HepG2 (cell line): ENCODE measurements at regions not wholly inside any gene's neighbourhood (a gene's known extent, or its start where the extent isn't known, plus 50 kb on each side); places are given as distances from the start of the nearest gene placed in this dataset.

Source experiments
- ATAC-seq: fragments of 200-7000 bp; cut with Tn5 transposase; 3 replicates; pipeline ENCODE4 v1.9.1; 2020; ENCODE audit warnings: mild to moderate bottlenecking, moderate library complexity
- BruUV-seq: library from RNA; stranded (reverse); fragments of 400-500 nt; replicated peaks from 2 replicates; lab custom pipeline; 2021; lab: Mats Ljungman, UMichigan
- CTCF ChIA-PET: fragments of 300-600 bp; formaldehyde crosslinking; extraction: SDS; loops from one replicate; lab custom pipeline; 2021; ENCODE audit warnings: low total read pairs, inconsistent platforms, low intra/inter-chr PET ratio; lab: Yijun Ruan, JAX
- POLR2A ChIA-PET: fragments of 350-600 bp; sonication (Branson Sonifier 250); formaldehyde crosslinking; loops from one replicate; lab custom pipeline; 2020; ENCODE audit warnings: antibody characterized with exemption, inconsistent platforms; lab: Yijun Ruan, JAX
- DNase-seq: peaks from one replicate; pipeline ENCODE4 v3.0.0-alpha.2; 2015; ENCODE audit warnings: low spot score
- FAIRE-seq: peaks from 3 replicates; lab custom pipeline; 2011; peaks lifted over from hg19 to GRCh38; lab: Jason Lieb, UNC
- H2AFZ ChIP-seq: one replicate; pipeline ENCODE4 v1.6.1; 2011; ENCODE audit warnings: low read length, inconsistent platforms
- H3K27ac ChIP-seq: fragments of 300-600 bp; 3 replicates; pipeline ENCODE4 v1.8.0; 2011; ENCODE audit warnings: mixed run types, mild to moderate bottlenecking, mixed read lengths, low read length, inconsistent platforms; ENCODE audit not compliant: insufficient read depth; ENCODE audit errors: extremely low read length
- H3K27me3 ChIP-seq, 2 experiments: fragments of 200-600 bp in 1 of 2; 2 replicates in 1 of 2; 3 replicates in 1 of 2; pipeline versions ENCODE4 v1.6.0 to v1.8.0; 2011; ENCODE audit warnings: low read length in 2 of 2, mild to moderate bottlenecking in 2 of 2, moderate library complexity in 2 of 2, inconsistent platforms in 1 of 2; ENCODE audit not compliant: insufficient read depth in 2 of 2, control insufficient read depth in 1 of 2
- H3K36me3 ChIP-seq, 2 experiments: fragments of 200-600 bp in 1 of 2; replicated peaks in 1 of 2; 2 replicates in 1 of 2; 3 replicates in 1 of 2; pipeline versions ENCODE4 v1.5.1 to v1.8.0; 2011; ENCODE audit warnings: low read length in 2 of 2, inconsistent platforms in 1 of 2; ENCODE audit not compliant: insufficient read depth in 2 of 2, control insufficient read depth in 1 of 2
- H3K4me1 ChIP-seq: 2 replicates; pipeline ENCODE4 v1.5.1; 2012; ENCODE audit warnings: low read length, inconsistent platforms; ENCODE audit not compliant: insufficient read depth
- H3K4me2 ChIP-seq: 2 replicates; pipeline ENCODE4 v1.6.0; 2011; ENCODE audit warnings: low read depth, low read length, inconsistent platforms
- H3K4me3 ChIP-seq, 3 experiments: fragments of 200-600 bp in 1 of 3; sonication (generic), shearing (Covaris generic) in 1 of 3; replicated peaks in 1 of 3; 2 replicates each; pipeline ENCODE4 v1.5.1; 2011 to 2016; ENCODE audit warnings: low read length in 3 of 3, inconsistent platforms in 2 of 3, low read depth in 2 of 3, mild to moderate bottlenecking in 2 of 3, control low read depth in 1 of 3, mixed read lengths in 1 of 3; ENCODE audit not compliant: insufficient read depth in 1 of 3
- H3K79me2 ChIP-seq: one replicate; pipeline ENCODE4 v1.6.1; 2011; ENCODE audit warnings: low read length, inconsistent platforms; ENCODE audit not compliant: insufficient read depth
- H3K9ac ChIP-seq: 2 replicates; pipeline ENCODE4 v1.6.0; 2011; ENCODE audit warnings: mild to moderate bottlenecking, low read depth, low read length, inconsistent platforms; ENCODE audit not compliant: insufficient read depth
- H3K9me3 ChIP-seq: 2 replicates; pipeline ENCODE4 v1.5.1; 2012; ENCODE audit warnings: mild to moderate bottlenecking, low read length
- H4K20me1 ChIP-seq: 2 replicates; pipeline ENCODE4 v1.6.0; 2011; ENCODE audit warnings: inconsistent platforms, mild to moderate bottlenecking, low read length, moderate library complexity; ENCODE audit not compliant: insufficient read depth
- CENPBD1 ChIP-seq: sonication (generic); formaldehyde crosslinking; IDR thresholded peaks from 2 replicates; pipeline ENCODE4 v1.8.0; 2022; ENCODE audit warnings: missing genetic modification reagents, low read depth, mild to moderate bottlenecking, borderline replicate concordance
- CSRNP2 ChIP-seq: sonication (generic); formaldehyde crosslinking; conservative IDR thresholded peaks from 2 replicates; pipeline ENCODE4 v1.8.0; 2022; ENCODE audit warnings: low read depth, missing genetic modification reagents
- IKZF5 ChIP-seq: IDR thresholded peaks from 2 replicates; pipeline ENCODE4 v1.6.1; 2018; ENCODE audit warnings: missing genetic modification reagents, mild to moderate bottlenecking, missing compliant biosample characterization
- KDM5B ChIP-seq: sonication (generic); formaldehyde crosslinking; IDR thresholded peaks from 2 replicates; pipeline ENCODE4 v1.4.0; 2020; ENCODE audit warnings: missing genetic modification reagents, mild to moderate bottlenecking, borderline replicate concordance
- MEIS2 ChIP-seq: sonication (generic); formaldehyde crosslinking; IDR thresholded peaks from 2 replicates; pipeline ENCODE4 v1.9.0; 2021; ENCODE audit warnings: mild to moderate bottlenecking, missing genetic modification reagents
- MTF1 ChIP-seq: sonication (generic); formaldehyde crosslinking; IDR thresholded peaks from 2 replicates; pipeline ENCODE4 v1.5.0; 2020; ENCODE audit warnings: missing genetic modification reagents
- THAP11 ChIP-seq: IDR thresholded peaks from 2 replicates; pipeline ENCODE4 v1.6.1; 2016; ENCODE audit warnings: missing biosample characterization, missing genetic modification reagents
- THAP7 ChIP-seq: sonication (generic); formaldehyde crosslinking; IDR thresholded peaks from 2 replicates; pipeline ENCODE4 v1.8.1; 2023; ENCODE audit warnings: mild to moderate bottlenecking, missing genetic modification reagents
- ZBTB39 ChIP-seq: sonication (generic); formaldehyde crosslinking; IDR thresholded peaks from 2 replicates; pipeline ENCODE4 v1.5.0; 2020; ENCODE audit warnings: missing genetic modification reagents
- ZFP62 ChIP-seq: sonication (generic); formaldehyde crosslinking; IDR thresholded peaks from 2 replicates; pipeline ENCODE4 v1.4.0; 2020; ENCODE audit warnings: missing genetic modification reagents
- ZNF275 ChIP-seq: sonication (generic); formaldehyde crosslinking; IDR thresholded peaks from 2 replicates; pipeline ENCODE4 v1.8.0; 2022; ENCODE audit warnings: missing genetic modification reagents, mild to moderate bottlenecking, inconsistent platforms, borderline replicate concordance
- WGBS: methylation state at CpG from one replicate; pipeline ENCODE4 v1.1.6; 2017; ENCODE audit warnings: low lambda C conversion rate; 5-methylcytosine and 5-hydroxymethylcytosine counted together
- in situ Hi-C: cut with HindIII; loops from 2 replicates; pipeline ENCODE4 v1.10.0; 2017; ENCODE audit warnings: low pct_unique_long_range_greater_than_20kb; ENCODE audit not compliant: extremely low pct_ligation_motif_present
- intact Hi-C: fragments of 100-400 bp; cut with micrococcal nuclease; formaldehyde crosslinking; loops from one replicate; pipeline ENCODE4 v1.10.0; 2022; ENCODE audit not compliant: unreplicated experiment

GRCh38 chr7:32161708-32162107 is 91.5 kb upstream of the PDE1C start:
- WGBS, result 0% methylated on average over 1 of the region's 2 CpGs
- POLR2A ChIA-PET, result no interaction called here
- TF ChIP-seq THAP11 (CRISPR knock-in tag) (no peak), IKZF5 (CRISPR knock-in tag) (no peak), ZFP62 (CRISPR knock-in tag) (no peak), ZBTB39 (CRISPR knock-in tag) (no peak), THAP7 (no peak), ZNF275 (no peak), CENPBD1 (CRISPR knock-in tag) (no peak), MTF1 (CRISPR knock-in tag) (no peak), KDM5B (CRISPR knock-in tag) (no peak), MEIS2 (CRISPR knock-in tag) (no peak), CSRNP2 (CRISPR knock-in tag) (no peak)

More at GRCh38 chr7:32161708-32162107, 91.5 kb upstream of the PDE1C start:
- in situ Hi-C loops (no loop called here), intact Hi-C loops (no loop called here)
- DNase-seq, result no peak
- FAIRE-seq, result no peak
- no TSS peak for BruUV-seq
- Histone ChIP-seq H4K20me1 (no peaks in the 10 kb centered on the region), H3K4me3 (no peak overlapping the region), H3K4me1 (no peaks in the 10 kb centered on the region), H3K36me3 (no peaks in the 10 kb centered on the region), H3K27me3 (peaks cover 0 to 2% of the 10 kb centered on the region in 2 experiments; a peak in 1 of 5 replicates), H3K79me2 (no peaks in the 10 kb centered on the region), H2AFZ (no peak overlapping the region), H3K9ac (no peak overlapping the region), H3K4me2 (no peak overlapping the region), H3K9me3 (no peaks in the 10 kb centered on the region), H3K27ac (no peak overlapping the region)
- no peak for ATAC-seq
- CTCF ChIA-PET, result no interaction called here
